GM06990 (cell line): ENCODE measurements at regions not wholly inside any gene's neighbourhood (a gene's known extent, or its start where the extent isn't known, plus 50 kb on each side); places are given as distances from the start of the nearest gene placed in this dataset.

Experiments used
- DNase-seq: peaks from one replicate; pipeline ENCODE4 v3.0.0-alpha.2; 2011; ENCODE audit not compliant: insufficient read length; ENCODE audit errors: extremely low read depth
- H3K27me3 ChIP-seq: replicated peaks from 2 replicates; pipeline ENCODE4 v1.6.0; 2011; ENCODE audit warnings: low read length; ENCODE audit not compliant: control insufficient read depth, insufficient read depth
- H3K36me3 ChIP-seq: 2 replicates; pipeline ENCODE4 v1.5.1; 2011; ENCODE audit warnings: low read length; ENCODE audit not compliant: control insufficient read depth, insufficient read depth
- H3K4me3 ChIP-seq: replicated peaks from 2 replicates; pipeline ENCODE4 v1.5.1; 2011; ENCODE audit warnings: low read depth, mild to moderate bottlenecking, control low read depth, low read length
- TF ChIP-seq, protein P1 (sequence below): IDR thresholded peaks from 2 replicates; pipeline ENCODE4 v1.5.1; 2011; ENCODE audit warnings: low read length, control low read depth, mild to moderate bottlenecking, inconsistent platforms; ENCODE audit not compliant: insufficient read depth, poor library complexity, severe bottlenecking

GRCh38 chr14:22149058-22149457 lies 440.0 kb downstream of the DAD1 start:
- TF ChIP-seq, protein P1, sequence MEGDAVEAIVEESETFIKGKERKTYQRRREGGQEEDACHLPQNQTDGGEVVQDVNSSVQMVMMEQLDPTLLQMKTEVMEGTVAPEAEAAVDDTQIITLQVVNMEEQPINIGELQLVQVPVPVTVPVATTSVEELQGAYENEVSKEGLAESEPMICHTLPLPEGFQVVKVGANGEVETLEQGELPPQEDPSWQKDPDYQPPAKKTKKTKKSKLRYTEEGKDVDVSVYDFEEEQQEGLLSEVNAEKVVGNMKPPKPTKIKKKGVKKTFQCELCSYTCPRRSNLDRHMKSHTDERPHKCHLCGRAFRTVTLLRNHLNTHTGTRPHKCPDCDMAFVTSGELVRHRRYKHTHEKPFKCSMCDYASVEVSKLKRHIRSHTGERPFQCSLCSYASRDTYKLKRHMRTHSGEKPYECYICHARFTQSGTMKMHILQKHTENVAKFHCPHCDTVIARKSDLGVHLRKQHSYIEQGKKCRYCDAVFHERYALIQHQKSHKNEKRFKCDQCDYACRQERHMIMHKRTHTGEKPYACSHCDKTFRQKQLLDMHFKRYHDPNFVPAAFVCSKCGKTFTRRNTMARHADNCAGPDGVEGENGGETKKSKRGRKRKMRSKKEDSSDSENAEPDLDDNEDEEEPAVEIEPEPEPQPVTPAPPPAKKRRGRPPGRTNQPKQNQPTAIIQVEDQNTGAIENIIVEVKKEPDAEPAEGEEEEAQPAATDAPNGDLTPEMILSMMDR = no peak
- Histone ChIP-seq H3K36me3 (no peaks in the 10 kb centered on the region), H3K27me3 (no peaks in the 10 kb centered on the region; the same call in 1 of the 2 replicates), H3K4me3 (no peak overlapping the region)
- no peak for DNase-seq

- Histone ChIP-seq H3K4me3 (no peak overlapping the region), H3K27me3 (no peaks in the 10 kb centered on the region; the same call in 1 of the 2 replicates), H3K36me3 (no peaks in the 10 kb centered on the region)
- TF ChIP-seq, protein P1 = no peak
- no peak for DNase-seq
These were observed 441.3 kb downstream of the DAD1 start for GRCh38 chr14:22147716-22148115.

DNA sequence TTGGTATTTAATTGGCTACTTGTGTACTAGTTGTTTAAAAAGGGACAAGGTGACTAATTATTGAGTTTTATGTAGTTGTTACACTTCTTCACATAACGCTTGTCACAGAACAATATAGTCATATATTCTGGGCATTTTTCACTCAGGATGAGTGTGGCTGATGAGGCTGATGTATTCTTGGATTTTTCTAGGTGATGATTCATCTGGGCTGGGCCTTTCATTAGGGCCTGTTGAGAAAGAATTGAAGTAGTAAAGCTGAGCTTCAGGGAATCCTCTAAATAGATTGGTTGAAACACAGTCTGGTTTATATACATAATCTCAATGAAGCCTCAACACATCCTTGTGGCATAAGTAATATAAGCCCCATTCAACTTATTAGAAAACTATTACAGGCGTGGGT lies 445.7 kb downstream of the DAD1 start:
- Histone ChIP-seq H3K27me3 (no peaks in the 10 kb centered on the region; the same call in 1 of the 2 replicates), H3K36me3 (no peaks in the 10 kb centered on the region), H3K4me3 (no peak overlapping the region)
- no peak for DNase-seq
- TF ChIP-seq, protein P1 = no peak

DNA sequence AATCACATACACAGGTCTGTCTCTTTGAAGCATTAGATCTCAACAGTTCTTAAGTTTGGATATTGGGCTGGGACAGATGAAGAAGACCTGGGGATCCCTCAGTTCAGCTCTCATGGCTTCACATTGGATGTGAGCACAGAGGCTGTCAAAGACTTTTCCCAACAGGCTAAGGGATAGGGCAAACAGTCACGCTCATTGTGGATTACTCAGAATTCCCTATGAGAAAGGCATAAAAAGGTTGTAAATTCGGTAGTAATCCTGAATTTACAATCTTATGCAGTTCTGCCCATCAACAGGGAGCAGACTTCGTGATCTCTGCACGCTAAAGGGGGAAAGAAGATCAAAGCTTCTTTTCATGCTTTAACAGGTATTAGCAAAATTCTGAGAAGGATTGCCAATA lies 448.4 kb downstream of the DAD1 start:
- Histone ChIP-seq H3K27me3 (no peaks in the 10 kb centered on the region; the same call in 1 of the 2 replicates), H3K4me3 (no peak overlapping the region)
- TF ChIP-seq, protein P1 = no peak

GRCh38 chr14:22131749-22132476 lies 457.1 kb downstream of the DAD1 start:
- Histone ChIP-seq H3K4me3 (no peak overlapping the region), H3K27me3 (no peaks in the 10 kb centered on the region), H3K36me3 (no peaks in the 10 kb centered on the region)
- no peak for DNase-seq
- TF ChIP-seq, protein P1 = peak; percentile 49

More for the DNA sequence above, 448.4 kb downstream of the DAD1 start:
- no peak for DNase-seq
- H3K36me3 ChIP-seq = no peaks in the 10 kb centered on the region

DNA sequence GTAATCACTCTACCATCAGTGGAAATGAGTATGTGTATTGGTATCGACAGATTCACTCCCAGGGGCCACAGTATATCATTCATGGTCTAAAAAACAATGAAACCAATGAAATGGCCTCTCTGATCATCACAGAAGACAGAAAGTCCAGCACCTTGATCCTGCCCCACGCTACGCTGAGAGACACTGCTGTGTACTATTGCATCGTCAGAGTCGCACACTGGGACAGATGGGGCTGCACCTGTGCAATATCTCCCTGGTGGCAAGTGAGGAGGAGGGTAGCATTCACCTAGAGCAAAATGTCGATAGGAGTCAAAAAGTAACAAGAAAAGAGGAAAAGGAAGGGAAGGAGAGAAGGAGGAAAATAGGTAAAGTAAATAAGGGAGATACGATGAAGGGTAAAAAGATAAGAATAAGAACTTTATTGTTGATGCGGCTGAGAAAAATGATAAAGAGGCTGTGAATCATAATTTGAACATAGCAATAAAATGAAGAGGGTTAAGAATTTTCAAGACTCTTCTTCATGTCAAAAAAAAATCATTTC lies 450.5 kb upstream of the OR4E1 start:
- TF ChIP-seq, protein P1 = no peak
- Histone ChIP-seq H3K27me3 (no peaks in the 10 kb centered on the region), H3K4me3 (no peak overlapping the region), H3K36me3 (no peaks in the 10 kb centered on the region)
- no peak for DNase-seq
